Right ventricle myocardium superior (tissue), 1 donor: ENCODE measurements at regions not wholly inside any gene's neighbourhood (a gene's known extent, or its start where the extent isn't known, plus 50 kb on each side); places are given as distances from the start of the nearest gene placed in this dataset.

Experiments used
- ATAC-seq: fragments of 200-7000 bp; cut with Tn5 transposase; one replicate; pipeline ENCODE4 v1.9.1; 2020; ENCODE audit warnings: mild to moderate bottlenecking; ENCODE audit not compliant: poor library complexity
- DNase-seq: peaks from one replicate; pipeline ENCODE4 v3.0.0-alpha.2; 2020
- intact Hi-C: fragments of 100-400 bp; cut with DNase I; formaldehyde crosslinking; loops from one replicate; pipeline ENCODE4 v1.11.2; 2022
- donor health status: DM: no; HTN: yes; CAD: no; lungs with severe emphysema.

DNA sequence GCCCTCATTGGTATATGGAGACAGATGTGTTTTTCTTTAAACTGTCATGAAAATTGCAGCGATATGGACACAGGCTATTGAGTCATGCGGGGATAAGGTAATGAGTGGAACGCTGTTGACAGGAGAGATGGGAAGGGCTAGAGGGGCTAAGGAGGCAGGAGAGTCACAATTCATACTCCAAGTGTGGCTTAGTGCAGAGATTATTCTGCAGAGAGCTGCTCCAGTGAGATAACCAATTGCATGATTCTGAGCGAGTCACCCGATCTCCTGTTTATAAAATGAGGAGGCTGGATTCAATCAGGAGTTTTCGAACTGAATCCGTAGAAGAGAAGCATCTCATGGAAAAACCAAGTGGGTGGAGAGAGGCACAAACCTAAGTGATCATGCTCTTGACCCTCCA lies 106.4 kb upstream of the PLEKHG7 start:
- DNase-seq (no peak), ATAC-seq (no peak)
- intact Hi-C loops = no loop called here

DNA sequence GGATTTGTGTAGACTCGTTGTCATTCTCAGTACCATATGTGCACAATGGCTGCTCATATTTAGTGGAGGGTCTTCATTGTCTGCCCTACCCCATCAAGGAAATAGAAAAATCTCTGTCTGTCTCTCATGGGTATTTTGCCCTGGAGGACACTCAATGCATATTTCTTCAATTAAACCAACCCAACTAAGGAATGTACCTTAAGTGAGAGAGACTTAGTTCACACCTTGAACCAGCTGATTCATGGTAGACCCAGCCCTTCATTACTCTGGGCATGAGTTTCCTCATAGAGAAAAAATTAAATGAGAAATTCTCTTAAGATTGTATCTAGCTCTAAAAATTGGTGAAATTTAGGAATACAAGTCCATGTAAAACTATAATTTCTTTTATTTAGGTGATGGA lies 107.1 kb upstream of the PLEKHG7 start:
- intact Hi-C loops = no loop called here
- ATAC-seq (no peak), DNase-seq (no peak)

DNA sequence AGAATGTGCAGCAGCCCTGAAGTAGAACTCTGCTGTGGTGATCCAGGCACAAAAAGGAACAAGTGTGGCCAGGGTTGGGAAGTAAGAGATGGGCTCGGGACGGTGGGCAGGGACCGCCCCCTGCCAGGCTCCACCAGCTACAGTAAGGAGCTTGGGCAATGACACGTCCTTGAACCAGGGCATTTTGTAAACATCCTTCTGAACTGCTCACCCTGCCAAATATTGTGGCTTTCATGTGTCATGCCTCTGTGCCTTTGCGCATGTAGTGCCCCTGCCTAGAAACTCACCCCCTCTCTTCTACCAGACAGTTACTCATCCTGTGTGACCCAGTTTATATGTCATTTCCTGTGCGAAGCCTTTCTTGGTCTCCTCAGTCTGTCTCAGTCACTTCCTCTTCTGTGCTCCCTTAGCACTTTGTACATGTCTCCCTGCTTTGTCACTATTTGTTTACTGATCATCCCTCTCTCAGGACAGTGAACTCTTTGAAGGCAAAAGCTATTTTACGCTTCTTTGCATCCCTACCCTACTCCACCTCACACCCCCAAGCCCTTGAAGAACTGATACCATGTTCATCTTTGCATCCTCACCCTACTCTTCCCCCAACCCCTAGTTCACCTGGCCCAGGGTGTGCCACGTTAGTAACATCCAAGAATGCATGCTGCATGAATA lies 108.9 kb upstream of the PLEKHG7 start:
- DNase-seq = peak; percentile 33
- peak; percentile 62 for ATAC-seq
- intact Hi-C loops = no loop called here

DNA sequence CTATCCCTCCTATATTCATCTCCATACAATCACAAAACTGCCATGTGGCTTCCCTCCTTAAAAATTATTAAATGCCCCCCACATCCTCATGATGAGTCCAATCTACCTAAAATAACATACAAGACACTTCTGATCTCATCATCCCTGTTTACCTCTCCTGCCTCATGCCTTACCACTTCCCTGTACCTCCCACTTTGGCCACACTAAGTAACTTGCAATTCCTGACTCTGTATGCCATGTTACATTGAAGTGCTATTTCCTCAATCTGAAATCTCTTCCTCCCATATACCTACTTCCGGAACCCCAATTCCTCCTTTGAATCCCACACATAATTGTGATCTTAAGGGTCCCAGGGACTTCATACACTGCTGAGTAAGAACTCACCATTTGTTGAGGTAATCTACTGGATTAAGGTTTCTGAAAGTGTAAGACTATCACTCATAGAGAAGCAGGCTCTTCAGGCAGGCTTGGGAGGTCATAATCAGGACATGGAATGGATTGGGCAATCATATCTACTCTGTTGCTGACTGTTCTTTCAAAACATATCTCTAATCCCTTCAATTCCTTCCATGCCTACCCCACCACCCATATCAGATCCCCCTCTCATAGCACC lies 117.6 kb upstream of the PLEKHG7 start:
- DNase-seq (no peak), ATAC-seq (no peak)
- intact Hi-C loops = no loop called here

DNA sequence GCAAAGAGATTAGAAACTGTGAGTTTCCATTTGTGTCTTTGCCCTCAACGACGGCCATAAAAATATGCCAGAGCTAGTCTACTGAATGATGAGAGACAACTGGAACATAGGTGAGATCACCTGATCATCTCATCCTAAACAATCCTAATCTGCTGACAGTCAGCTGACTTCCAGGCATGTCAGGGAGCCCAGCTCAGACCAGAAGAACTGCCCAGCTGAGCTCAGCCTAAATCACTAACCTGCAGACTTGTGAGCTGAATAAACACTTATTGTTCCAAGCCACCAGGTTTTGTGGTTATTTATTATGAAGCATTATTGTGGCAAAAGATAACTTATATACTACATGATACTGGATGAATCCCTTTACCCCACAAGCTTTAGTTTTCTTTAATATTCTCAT lies 118.9 kb upstream of the PLEKHG7 start:
- no peak for DNase-seq
- intact Hi-C loops = no loop called here
- ATAC-seq = no peak

DNA sequence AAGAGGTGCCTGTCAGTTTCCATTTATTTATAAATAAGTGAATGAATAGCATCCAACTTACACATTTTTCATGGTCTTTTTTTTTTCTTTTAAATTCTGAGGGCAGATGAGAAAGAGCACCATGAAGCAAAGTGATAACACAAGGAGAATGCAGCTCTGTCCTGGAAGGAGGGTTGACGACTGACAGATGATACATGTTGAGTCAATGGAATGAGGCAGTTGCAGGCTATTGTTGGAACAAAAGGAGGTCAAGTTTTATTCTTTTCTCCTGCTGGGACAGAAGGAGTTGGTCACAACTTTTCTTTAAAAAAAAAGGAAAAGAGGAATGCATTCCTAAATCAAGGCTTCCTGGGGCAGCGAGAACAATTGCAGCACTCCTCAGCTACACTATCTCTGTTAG lies 119.9 kb upstream of the PLEKHG7 start:
- DNase-seq (no peak), ATAC-seq (no peak)
- intact Hi-C loops = no loop called here

DNA sequence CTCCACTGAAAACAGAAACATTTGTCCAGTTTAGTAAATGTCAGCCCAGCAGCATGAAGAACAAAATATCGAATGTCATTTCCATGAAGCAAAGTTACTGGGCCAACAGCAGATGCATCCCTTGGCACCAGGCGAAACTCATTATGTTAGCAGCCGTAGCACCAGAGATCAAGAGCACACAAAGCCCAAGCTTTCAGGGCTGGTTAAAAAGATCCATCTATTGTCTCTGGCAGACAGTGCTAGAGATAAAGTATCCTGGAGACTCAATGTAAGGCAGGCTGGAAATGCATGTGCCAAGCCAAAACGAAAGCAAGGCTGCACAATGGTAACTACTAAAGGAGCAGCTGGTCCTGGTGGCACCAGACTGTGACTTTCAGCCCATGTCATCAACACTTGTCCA lies 120.3 kb upstream of the PLEKHG7 start:
- DNase-seq = no peak
- ATAC-seq = no peak
- intact Hi-C loops = no loop called here

DNA sequence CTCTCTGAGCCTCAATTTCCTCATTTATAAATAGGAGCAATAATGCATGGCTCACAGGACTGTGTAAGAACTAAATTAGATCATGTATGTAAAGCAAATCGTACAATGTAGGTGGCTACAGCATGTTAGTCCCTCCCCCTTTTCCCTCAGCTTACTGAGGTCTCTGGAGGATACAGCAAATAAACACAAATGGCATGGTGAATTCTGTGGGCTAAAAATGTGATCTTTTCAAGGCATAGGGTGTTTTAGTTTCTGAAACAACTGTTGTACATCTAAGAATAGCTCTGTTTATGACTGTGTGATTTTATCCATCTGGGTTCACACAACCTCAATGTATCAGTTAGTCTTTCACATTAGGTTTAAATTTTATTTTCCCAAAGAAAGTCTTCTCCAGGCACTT lies 121.2 kb upstream of the PLEKHG7 start:
- DNase-seq (no peak), ATAC-seq (no peak)
- intact Hi-C loops = no loop called here

DNA sequence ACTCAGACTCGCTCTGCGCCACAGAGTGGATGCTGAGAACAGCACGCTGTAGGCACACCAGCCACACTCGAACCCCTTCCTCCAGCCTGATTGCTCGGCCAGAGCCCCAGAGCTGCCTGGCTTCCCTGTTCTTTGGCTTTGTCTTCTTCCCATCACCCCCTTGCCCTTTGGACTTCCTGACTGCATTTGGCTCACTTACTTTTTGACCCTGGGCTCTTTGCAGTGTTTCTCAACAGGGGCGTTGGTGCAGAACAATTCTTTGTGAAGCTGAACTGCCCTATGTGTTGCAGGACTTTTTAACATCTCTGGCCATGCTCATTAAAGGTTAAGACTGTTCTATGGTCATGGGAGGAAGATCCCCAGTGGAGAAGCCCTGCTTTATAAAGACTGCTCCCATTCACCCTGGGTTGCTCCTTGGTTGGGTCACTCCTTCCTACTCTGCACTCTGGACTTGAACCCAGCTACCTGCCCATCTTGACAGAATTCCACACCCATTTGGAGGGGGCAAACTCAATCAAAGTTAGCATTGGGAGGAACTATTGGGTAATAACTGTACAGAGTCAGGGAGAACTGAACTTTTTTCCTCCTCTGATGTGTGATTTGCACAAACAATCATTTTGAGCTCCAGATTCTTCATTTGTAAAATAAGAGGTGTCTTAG lies 127.7 kb upstream of the PLEKHG7 start:
- DNase-seq = no peak
- intact Hi-C loops = loop anchor here (5.0 kb wide), 3 partner anchors 428 to 1193 kb away; partner anchors contain the start of gene BTG1
- ATAC-seq = no peak

DNA sequence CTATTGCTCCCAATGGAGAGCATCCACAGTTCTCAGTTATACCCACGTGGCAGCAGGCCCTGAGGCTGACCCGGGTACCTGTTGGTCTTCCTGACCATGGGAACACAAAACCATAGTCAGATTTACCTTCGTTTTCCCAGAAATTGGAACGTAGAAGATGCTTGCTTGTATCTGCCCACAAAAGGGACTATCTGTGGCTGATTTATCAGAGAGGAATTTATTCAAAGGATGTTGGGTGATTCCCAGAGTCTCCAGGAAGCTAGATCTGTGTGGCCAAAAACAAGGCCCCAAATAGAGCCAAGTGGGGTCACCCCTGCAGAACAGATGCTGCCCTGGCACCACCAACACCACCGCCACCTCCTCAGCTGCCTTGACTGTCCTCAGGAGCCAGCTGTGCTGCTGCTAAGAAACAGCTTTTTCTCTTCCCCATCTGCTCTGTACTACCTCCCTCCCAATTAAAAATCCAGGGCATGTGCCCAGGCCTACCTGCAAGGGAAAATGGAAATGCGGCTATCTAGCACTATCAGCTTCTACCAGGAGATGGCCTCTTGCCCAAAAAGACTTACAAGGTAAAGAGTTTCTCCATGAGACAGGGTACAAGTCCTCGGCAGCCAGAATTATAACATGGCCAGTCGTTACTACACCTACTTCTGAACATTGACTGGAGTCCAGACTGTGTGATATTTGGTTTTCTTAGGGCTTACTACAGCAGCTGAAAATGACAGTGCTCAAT lies 128.6 kb upstream of the PLEKHG7 start:
- no peak for DNase-seq
- intact Hi-C loops = loop anchor here (5.0 kb wide), 3 partner anchors 427 to 1192 kb away; partner anchors contain the start of gene BTG1
- ATAC-seq = no peak

DNA sequence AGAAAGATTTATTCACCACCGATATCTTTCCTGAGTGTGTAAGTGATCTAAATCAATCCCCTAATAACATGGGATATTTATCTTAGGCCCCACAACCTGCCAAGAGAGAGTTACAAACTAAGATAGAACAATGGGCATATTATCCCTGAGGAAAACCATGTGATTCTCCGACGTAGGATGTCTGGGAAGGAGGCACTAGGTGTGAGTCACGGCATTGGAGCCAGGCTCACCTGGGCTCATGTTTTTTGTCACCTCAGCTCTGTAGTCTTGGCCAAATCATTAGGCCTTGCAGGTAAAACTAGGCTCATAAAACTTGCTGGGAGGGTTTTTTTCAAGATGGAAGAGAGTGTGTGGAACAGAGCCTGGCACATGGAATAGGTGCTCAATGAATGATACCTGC lies 129.7 kb upstream of the PLEKHG7 start:
- DNase-seq (no peak), ATAC-seq (no peak)
- intact Hi-C loops = loop anchor here (5.0 kb wide), 3 partner anchors 426 to 1191 kb away; partner anchors contain the start of gene BTG1

DNA sequence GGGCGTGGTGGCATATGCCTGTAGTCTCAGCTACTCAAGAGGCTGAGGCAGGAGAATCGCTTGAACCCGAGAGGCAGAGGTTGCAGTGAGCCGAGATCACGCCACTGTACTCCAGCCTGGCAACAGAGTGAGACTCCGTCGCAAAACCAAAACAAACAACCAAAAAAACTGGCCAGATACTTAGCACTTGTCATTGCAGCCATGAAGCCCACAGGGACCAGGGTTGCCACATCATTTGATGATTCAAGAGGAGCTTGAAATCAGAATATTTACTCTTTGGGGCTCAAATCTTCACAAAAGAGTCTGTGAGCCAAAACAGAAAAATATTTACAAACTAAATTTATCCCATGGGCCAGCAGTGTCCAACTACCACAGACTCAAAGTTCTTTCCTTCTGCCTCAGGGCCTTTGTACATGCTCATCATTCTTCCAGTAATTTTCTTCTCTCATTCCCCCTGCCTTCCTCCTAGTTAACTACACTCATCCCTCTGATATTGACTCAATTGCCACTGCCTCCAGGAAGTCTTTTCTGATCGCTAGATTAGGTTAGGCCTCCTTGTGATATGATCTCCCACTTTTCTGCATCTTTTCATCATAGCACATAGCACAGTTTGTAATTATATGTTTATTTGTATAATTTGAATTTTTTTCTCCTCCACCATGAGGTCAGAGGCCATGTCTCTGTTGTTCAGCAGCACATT lies 130.8 kb upstream of the PLEKHG7 start:
- ATAC-seq (no peak), DNase-seq (no peak)
- intact Hi-C loops = loop anchor here (5.0 kb wide), 3 partner anchors 425 to 1190 kb away; partner anchors contain the start of gene BTG1

DNA sequence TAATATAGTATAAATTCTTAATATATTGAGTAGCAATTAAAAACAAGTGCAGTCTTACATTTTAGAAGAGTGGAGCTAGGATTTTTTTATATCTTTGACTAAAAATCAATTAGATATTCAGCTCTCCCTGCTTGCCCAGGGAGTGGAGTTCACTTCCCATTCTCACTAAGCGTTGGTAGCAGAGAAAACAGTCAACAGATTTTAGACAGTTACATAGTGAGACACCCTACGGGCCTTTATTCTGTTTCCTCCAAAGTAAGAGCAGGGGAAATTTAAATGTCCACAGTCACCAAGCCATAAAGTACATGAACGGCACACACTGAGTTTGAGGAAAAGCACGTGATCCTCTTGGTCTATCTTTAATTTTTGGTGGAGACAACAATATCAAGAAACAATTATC lies 131.6 kb upstream of the PLEKHG7 start:
- DNase-seq = no peak
- ATAC-seq = no peak
- intact Hi-C loops = loop anchor here (5.0 kb wide), 3 partner anchors 424 to 1189 kb away; partner anchors contain the start of gene BTG1

DNA sequence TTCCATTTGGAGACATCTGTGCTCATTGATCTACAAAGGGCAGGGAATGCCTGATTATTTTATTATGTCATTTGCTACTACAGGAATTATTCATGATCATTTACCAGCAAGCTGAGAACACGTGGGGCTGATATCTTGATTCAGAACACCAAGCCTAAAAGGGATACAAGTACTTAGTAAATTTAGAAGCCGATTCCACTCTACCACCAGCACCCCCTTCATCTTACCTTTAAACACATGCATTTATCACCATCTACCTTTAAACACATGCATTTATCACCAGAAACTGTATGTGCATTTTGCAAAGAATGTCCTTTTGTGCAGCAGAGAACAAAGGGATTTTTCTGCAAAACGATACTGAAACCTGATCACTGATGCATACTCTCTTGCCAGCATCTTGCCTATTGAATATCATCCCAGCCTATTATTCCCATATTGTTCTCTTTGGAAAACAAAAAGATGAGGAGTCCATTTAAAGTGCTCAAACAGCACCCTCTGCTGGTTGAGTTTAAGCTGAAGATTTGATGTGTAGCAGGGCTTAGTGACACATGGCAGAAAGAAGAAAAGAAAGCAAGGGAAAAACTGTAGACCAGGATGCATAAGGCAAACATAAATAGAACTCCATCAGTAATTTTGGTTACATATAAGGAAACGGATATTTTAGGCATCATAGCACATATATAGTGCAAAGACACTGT lies 132.6 kb upstream of the PLEKHG7 start:
- no peak for DNase-seq
- peak; percentile 91 for ATAC-seq
- intact Hi-C loops = loop anchor here (5.0 kb wide), 3 partner anchors 423 to 1188 kb away; partner anchors contain the start of gene BTG1

DNA sequence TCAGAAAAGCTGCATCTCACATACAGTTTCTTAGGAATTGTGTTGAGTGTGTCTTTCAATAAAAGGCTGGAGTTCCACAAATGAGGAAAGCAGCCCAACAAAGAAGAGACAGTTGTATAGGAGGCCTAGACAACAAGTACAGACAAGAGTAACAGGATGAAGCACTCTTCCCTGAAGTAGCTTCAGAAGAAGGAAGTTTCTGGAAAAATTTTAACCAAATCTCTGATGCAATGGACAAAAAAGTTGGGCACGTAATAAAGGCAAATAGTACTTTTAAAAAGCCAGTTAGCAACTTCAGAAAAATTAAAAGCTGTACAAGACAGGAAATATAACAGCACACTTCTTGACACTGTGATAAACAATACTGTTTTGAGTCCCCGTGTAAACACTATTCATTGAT lies 134.1 kb upstream of the PLEKHG7 start:
- no peak for DNase-seq
- intact Hi-C loops = loop anchor here (2.0 kb wide), 1 partner anchor 66 kb away; no protein-coding TSS in a partner anchor
- no peak for ATAC-seq

DNA sequence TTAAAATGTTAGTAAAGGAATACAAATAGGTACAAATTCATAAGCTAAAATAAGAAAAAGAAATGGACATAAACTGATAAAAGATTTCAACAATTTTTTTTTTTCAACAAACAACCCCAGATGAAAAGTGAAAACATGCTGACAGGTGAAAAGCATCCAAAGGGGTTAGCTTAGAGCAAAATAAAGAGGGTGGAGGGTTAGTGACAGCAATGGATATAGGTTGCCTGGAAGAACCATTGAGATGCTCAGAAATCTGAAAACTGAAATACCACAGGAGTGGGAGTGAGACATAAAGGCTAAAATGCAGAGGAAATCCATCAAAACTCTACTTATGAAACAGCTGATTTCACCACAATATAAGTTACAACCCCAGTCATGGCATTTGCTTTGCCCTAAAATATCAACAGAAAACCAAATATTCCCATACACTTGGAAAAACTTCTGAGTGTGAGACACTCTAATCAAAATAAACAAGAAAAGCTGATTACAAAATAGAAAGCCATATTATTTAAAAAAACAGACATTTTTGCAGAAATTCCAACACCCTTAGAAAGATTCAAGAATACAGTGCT lies 136.3 kb upstream of the PLEKHG7 start:
- ATAC-seq (no peak), DNase-seq (no peak)
- intact Hi-C loops = no loop called here

DNA sequence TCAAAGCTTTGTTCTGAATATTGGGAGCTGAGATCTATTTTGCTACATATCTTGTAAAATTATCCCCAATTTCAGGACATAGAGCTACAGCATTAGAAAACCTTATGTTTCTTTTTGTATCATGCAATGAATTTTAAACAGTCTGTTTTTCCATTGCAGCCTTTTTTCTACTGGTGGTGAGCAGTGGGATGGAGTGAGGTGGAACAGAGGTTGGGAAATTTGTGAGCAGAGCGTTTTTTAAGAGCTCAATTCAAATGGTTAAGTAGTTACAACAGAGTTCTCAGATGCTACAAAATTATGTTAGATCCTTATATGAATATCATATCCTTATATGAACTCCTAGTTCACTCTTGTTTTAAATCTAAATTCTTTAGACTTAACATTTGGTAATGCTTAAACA lies 139.0 kb upstream of the PLEKHG7 start:
- intact Hi-C loops = no loop called here
- no peak for ATAC-seq
- DNase-seq = no peak
